ENCODE measurements at regions not wholly inside any gene's neighbourhood (a gene's known extent, or its start where the extent isn't known, plus 50 kb on each side); places are given as distances from the start of the nearest gene placed in this dataset.

DNA sequence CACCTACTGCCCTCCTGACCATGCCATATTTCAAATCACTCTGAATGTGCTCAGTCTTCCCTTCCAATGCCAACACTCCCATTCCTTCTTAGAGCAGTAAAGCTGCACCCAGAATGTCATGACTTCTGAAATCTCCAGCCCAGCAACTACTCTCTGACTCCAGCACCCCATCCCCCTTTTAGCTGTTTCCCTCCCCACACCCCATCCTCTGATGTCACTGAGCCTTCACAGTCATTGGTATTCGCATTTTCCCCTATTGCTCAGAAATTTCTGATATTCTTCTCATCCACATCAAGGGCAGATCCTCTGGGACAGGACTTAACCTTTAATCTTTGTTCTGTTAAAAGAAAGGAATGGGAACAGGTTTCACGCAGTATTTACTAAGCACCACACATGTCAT lies 67.1 kb upstream of the SLC4A11 start:
- no peak overlapping the region for H3K4me2 ChIP-seq (ENCODE audit: insufficient read depth, low read length)
- 67% methylated on average over 2 of the region's 2 CpGs for WGBS (ENCODE audit: insufficient coverage, low coverage, missing lambda C conversion rate)

More for the DNA sequence above, 67.1 kb upstream of the SLC4A11 start:
- DNase-seq (ENCODE audit: extremely low read depth in 1 of 4, low spot score in 3 of 4) (no peak), FAIRE-seq (no peak), ATAC-seq (no peak)
- ChIA-PET POLR2A (interaction anchor here (1.6 kb wide), 1 partner anchor 12 kb away, joined by 3 read pairs; no protein-coding TSS in a partner anchor), CTCF (ENCODE audit: low intra/inter-chr PET ratio) (no interaction called here)
- H3K79me2 ChIP-seq (ENCODE audit: control insufficient read depth, insufficient read depth, low read length): no peaks in the 10 kb centered on the region
- intact Hi-C loops (cut with micrococcal nuclease) (no loop called here), in situ Hi-C loops (cut with MboI) (no loop called here)
- no peak overlapping the region for H3K27ac ChIP-seq (ENCODE audit: extremely low read depth, low read depth, low read length)
- no peaks in the 10 kb centered on the region for H3K27me3 ChIP-seq (ENCODE audit: control insufficient read depth in 2 of 2, insufficient read depth in 2 of 2, low read length in 2 of 2)
- H2AFZ ChIP-seq (ENCODE audit: low read depth, low read length): no peak overlapping the region
- no peaks in the 10 kb centered on the region for H3K4me1 ChIP-seq (replicated peaks in 1 of 2; ENCODE audit: control insufficient read depth in 2 of 2, insufficient read depth in 2 of 2, low read length in 2 of 2)
- no peaks in the 10 kb centered on the region for H3K9me3 ChIP-seq (replicated peaks; ENCODE audit: control insufficient read depth, insufficient read depth, low read depth, low read length)
- no peaks in the 10 kb centered on the region for H3K9me1 ChIP-seq (ENCODE audit: control insufficient read depth, insufficient read depth, low read length)
- H3K9ac ChIP-seq (ENCODE audit: insufficient read depth in 1 of 2, low read depth in 2 of 2, low read length in 2 of 2): no peak overlapping the region
- no peak overlapping the region for H3K4me3 ChIP-seq
- peaks cover 7% of the 10 kb centered on the region; the same call in 2 of the 3 replicates for H3K36me3 ChIP-seq (ENCODE audit: control insufficient read depth, insufficient read depth, low read length)
- TF ChIP-seq, protein P1, sequence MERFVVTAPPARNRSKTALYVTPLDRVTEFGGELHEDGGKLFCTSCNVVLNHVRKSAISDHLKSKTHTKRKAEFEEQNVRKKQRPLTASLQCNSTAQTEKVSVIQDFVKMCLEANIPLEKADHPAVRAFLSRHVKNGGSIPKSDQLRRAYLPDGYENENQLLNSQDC (CRISPR knock-in tag; IDR thresholded peaks at IDR 0.05): no peak
- no peak for TF ChIP-seq SLC30A9 (CRISPR knock-in tag; IDR thresholded peaks at IDR 0.05)
- no peak for TF ChIP-seq NFXL1 (CRISPR knock-in tag; IDR thresholded peaks at IDR 0.05)
- TF ChIP-seq, protein P2, sequence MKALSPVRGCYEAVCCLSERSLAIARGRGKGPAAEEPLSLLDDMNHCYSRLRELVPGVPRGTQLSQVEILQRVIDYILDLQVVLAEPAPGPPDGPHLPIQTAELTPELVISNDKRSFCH (CRISPR knock-in tag; IDR thresholded peaks at IDR 0.05): no peak
- TF ChIP-seq, protein P2 (tag; IDR thresholded peaks at IDR 0.05): no peak
- no peak for TF ChIP-seq RFX5 (IDR thresholded peaks at IDR 0.05; ENCODE audit: low read depth, low read length)
- TF ChIP-seq, protein P3, sequence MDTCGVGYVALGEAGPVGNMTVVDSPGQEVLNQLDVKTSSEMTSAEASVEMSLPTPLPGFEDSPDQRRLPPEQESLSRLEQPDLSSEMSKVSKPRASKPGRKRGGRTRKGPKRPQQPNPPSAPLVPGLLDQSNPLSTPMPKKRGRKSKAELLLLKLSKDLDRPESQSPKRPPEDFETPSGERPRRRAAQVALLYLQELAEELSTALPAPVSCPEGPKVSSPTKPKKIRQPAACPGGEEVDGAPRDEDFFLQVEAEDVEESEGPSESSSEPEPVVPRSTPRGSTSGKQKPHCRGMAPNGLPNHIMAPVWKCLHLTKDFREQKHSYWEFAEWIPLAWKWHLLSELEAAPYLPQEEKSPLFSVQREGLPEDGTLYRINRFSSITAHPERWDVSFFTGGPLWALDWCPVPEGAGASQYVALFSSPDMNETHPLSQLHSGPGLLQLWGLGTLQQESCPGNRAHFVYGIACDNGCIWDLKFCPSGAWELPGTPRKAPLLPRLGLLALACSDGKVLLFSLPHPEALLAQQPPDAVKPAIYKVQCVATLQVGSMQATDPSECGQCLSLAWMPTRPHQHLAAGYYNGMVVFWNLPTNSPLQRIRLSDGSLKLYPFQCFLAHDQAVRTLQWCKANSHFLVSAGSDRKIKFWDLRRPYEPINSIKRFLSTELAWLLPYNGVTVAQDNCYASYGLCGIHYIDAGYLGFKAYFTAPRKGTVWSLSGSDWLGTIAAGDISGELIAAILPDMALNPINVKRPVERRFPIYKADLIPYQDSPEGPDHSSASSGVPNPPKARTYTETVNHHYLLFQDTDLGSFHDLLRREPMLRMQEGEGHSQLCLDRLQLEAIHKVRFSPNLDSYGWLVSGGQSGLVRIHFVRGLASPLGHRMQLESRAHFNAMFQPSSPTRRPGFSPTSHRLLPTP (IDR thresholded peaks at IDR 0.05; ENCODE audit: borderline replicate concordance, extremely low read depth, insufficient read length): no peak
- TF ChIP-seq ETS2 (tag; IDR thresholded peaks at IDR 0.05; ENCODE audit: borderline replicate concordance, poor library complexity, severe bottlenecking): no peak
- TF ChIP-seq FOXJ2 (tag; IDR thresholded peaks at IDR 0.05): no peak
- TF ChIP-seq KHSRP (IDR thresholded peaks at IDR 0.05): no peak
- no peak for TF ChIP-seq ILF3 (IDR thresholded peaks at IDR 0.05; ENCODE audit: borderline replicate concordance)
- no peak for TF ChIP-seq SETDB1 (IDR thresholded peaks at IDR 0.05; ENCODE audit: low read length)
- no peak for TF ChIP-seq TAF1 (IDR thresholded peaks at IDR 0.05; ENCODE audit: control insufficient read depth, extremely low read depth, insufficient read depth, low read length, severe bottlenecking)
- TF ChIP-seq ZNF253 (CRISPR knock-in tag; conservative IDR thresholded peaks at IDR 0.05): no peak
- TF ChIP-seq, protein P4, sequence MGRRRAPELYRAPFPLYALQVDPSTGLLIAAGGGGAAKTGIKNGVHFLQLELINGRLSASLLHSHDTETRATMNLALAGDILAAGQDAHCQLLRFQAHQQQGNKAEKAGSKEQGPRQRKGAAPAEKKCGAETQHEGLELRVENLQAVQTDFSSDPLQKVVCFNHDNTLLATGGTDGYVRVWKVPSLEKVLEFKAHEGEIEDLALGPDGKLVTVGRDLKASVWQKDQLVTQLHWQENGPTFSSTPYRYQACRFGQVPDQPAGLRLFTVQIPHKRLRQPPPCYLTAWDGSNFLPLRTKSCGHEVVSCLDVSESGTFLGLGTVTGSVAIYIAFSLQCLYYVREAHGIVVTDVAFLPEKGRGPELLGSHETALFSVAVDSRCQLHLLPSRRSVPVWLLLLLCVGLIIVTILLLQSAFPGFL (CRISPR knock-in tag; IDR thresholded peaks at IDR 0.05): no peak
- no peak for TF ChIP-seq ZNF12 (CRISPR knock-in tag; IDR thresholded peaks at IDR 0.05)
- TF ChIP-seq ZNF124 (CRISPR knock-in tag; IDR thresholded peaks at IDR 0.05): no peak
- BruUV-seq (replicated peaks): no TSS peak
- no peaks in the 10 kb centered on the region for H4K20me1 ChIP-seq (replicated peaks; ENCODE audit: control insufficient read depth, insufficient read depth, low read length)
